ENCODE measurements at regions not wholly inside any gene's neighbourhood (a gene's known extent, or its start where the extent isn't known, plus 50 kb on each side); places are given as distances from the start of the nearest gene placed in this dataset.

- Histone ChIP-seq H3K36me3 (no peaks in the 10 kb centered on the region), H3K27ac (no peak overlapping the region), H3K27me3 (no peaks in the 10 kb centered on the region), H3K4me3 (no peak overlapping the region), H3K9me3 (no peaks in the 10 kb centered on the region), H3K4me1 (no peaks in the 10 kb centered on the region)
- intact Hi-C loops (cut with DNase I): no loop called here
- DNase-seq (ENCODE audit: extremely low spot score in 2 of 2): no peak
- TF ChIP-seq POLR2AphosphoS5 (IDR thresholded peaks at IDR 0.05; ENCODE audit: insufficient read depth in 1 of 2, low read depth in 1 of 2) (no peak), CTCF (IDR thresholded peaks at IDR 0.05) (no peak), POLR2A (IDR thresholded peaks at IDR 0.05) (no peak)
Observed at GRCh38 chr4:14693728-14694127, 308.6 kb upstream of the CPEB2 start.

GRCh38 chr4:14695095-14695845 is 307.0 kb upstream of the CPEB2 start:
- DNase-seq (ENCODE audit: extremely low spot score in 2 of 2): no peak
- H3K4me1 ChIP-seq: no peaks in the 10 kb centered on the region
- intact Hi-C loops (cut with DNase I): no loop called here
- H3K27ac ChIP-seq: no peak overlapping the region
- H3K9me3 ChIP-seq: no peaks in the 10 kb centered on the region
- no peaks in the 10 kb centered on the region for H3K36me3 ChIP-seq
- H3K27me3 ChIP-seq: no peaks in the 10 kb centered on the region
- H3K4me3 ChIP-seq: no peak overlapping the region
- TF ChIP-seq POLR2AphosphoS5 (IDR thresholded peaks at IDR 0.05; ENCODE audit: insufficient read depth in 1 of 2, low read depth in 1 of 2) (no peak), CTCF (IDR thresholded peaks at IDR 0.05) (no peak), POLR2A (IDR thresholded peaks at IDR 0.05) (no peak)

GRCh38 chr4:14700083-14700482 is 302.2 kb upstream of the CPEB2 start:
- Histone ChIP-seq H3K27ac (no peak overlapping the region), H3K4me1 (peaks cover 18% of the 10 kb centered on the region), H3K4me3 (no peak overlapping the region), H3K27me3 (no peaks in the 10 kb centered on the region), H3K9me3 (no peaks in the 10 kb centered on the region), H3K36me3 (no peaks in the 10 kb centered on the region)
- no peak for DNase-seq (ENCODE audit: extremely low spot score in 2 of 2)
- intact Hi-C loops (cut with DNase I): no loop called here
- no peak for TF ChIP-seq POLR2AphosphoS5 (IDR thresholded peaks at IDR 0.05; ENCODE audit: insufficient read depth in 1 of 2, low read depth in 1 of 2)
- no peak for TF ChIP-seq CTCF (IDR thresholded peaks at IDR 0.05)
- no peak for TF ChIP-seq POLR2A (IDR thresholded peaks at IDR 0.05)

GRCh38 chr4:14700544-14700943 is 301.7 kb upstream of the CPEB2 start:
- no peaks in the 10 kb centered on the region for H3K36me3 ChIP-seq

More at GRCh38 chr4:14700544-14700943, 301.7 kb upstream of the CPEB2 start:
- no peak overlapping the region for H3K4me3 ChIP-seq
- H3K27ac ChIP-seq: no peak overlapping the region
- peaks cover 18% of the 10 kb centered on the region for H3K4me1 ChIP-seq
- no peaks in the 10 kb centered on the region for H3K9me3 ChIP-seq
- TF ChIP-seq CTCF (IDR thresholded peaks at IDR 0.05) (no peak), POLR2AphosphoS5 (IDR thresholded peaks at IDR 0.05; ENCODE audit: insufficient read depth in 1 of 2, low read depth in 1 of 2) (no peak), POLR2A (IDR thresholded peaks at IDR 0.05) (no peak)
- DNase-seq (ENCODE audit: extremely low spot score in 2 of 2): no peak
- no peaks in the 10 kb centered on the region for H3K27me3 ChIP-seq
- intact Hi-C loops (cut with DNase I): no loop called here

All from vagina (tissue), 2 donors.